GM12878 (cell line): ENCODE measurements at regions not wholly inside any gene's neighbourhood (a gene's known extent, or its start where the extent isn't known, plus 50 kb on each side); places are given as distances from the start of the nearest gene placed in this dataset.

ENCODE experiments used
- ATAC-seq: fragments of 200-7000 bp; cut with Tn5 transposase; 3 replicates; pipeline ENCODE4 v1.9.1; 2020; ENCODE audit warnings: mild to moderate bottlenecking, moderate library complexity
- BruUV-seq: library from RNA; stranded (reverse); fragments of 400-500 nt; replicated peaks from 2 replicates; lab custom pipeline; 2021; lab: Mats Ljungman, UMichigan
- CTCF ChIA-PET: fragments of 300-600 bp; sonication (Branson Sonifier 250); formaldehyde crosslinking; extraction: SDS; loops from one replicate; lab custom pipeline; 2021; ENCODE audit warnings: inconsistent platforms; lab: Yijun Ruan, JAX
- POLR2A ChIA-PET: fragments of 350-600 bp; formaldehyde crosslinking; extraction: SDS; loops from one replicate; lab custom pipeline; 2021; ENCODE audit warnings: inconsistent platforms; lab: Charles Lee
- RAD21 ChIA-PET: fragments of 300-600 bp; sonication (Branson Sonifier 250); formaldehyde crosslinking; loops from one replicate; lab custom pipeline; 2023; ENCODE audit warnings: antibody characterized with exemption; ENCODE audit not compliant: unreplicated experiment; lab: Charles Lee
- SMC1A ChIA-PET: fragments of 300-600 bp; sonication (Branson Sonifier 250); formaldehyde crosslinking; loops from one replicate; lab custom pipeline; 2023; ENCODE audit not compliant: unreplicated experiment, uncharacterized antibody; lab: Charles Lee
- DNase-seq: peaks from one replicate; pipeline ENCODE4 v3.0.0-alpha.2; 2011; ENCODE audit warnings: low read depth, low spot score
- FAIRE-seq: peaks from 3 replicates; lab custom pipeline; 2011; peaks lifted over from hg19 to GRCh38; lab: Jason Lieb, UNC
- H2AFZ ChIP-seq: 2 replicates; pipeline ENCODE4 v1.6.0; 2011; ENCODE audit warnings: low read depth, low read length, control low read depth; ENCODE audit not compliant: control insufficient read depth
- H3K27ac ChIP-seq: 2 replicates; pipeline ENCODE4 v1.5.1; 2011; ENCODE audit warnings: control low read depth; ENCODE audit not compliant: control insufficient read depth, insufficient read depth
- H3K27me3 ChIP-seq, 2 experiments: replicated peaks in 1 of 2; 2 replicates each; pipeline versions ENCODE4 v1.6.0 to v1.6.1; 2011; ENCODE audit warnings: low read length in 1 of 2; ENCODE audit not compliant: control insufficient read depth in 2 of 2, insufficient read depth in 2 of 2
- H3K36me3 ChIP-seq, 2 experiments: 2 replicates each; pipeline ENCODE4 v1.5.1; 2011; ENCODE audit warnings: low read length in 1 of 2; ENCODE audit not compliant: control insufficient read depth in 2 of 2, insufficient read depth in 2 of 2
- H3K4me1 ChIP-seq: 2 replicates; pipeline ENCODE4 v1.6.1; 2011; ENCODE audit warnings: mild to moderate bottlenecking, low read length, moderate library complexity, mixed read lengths; ENCODE audit not compliant: control insufficient read depth, insufficient read depth
- H3K4me2 ChIP-seq: 2 replicates; pipeline ENCODE4 v1.6.0; 2011; ENCODE audit warnings: control low read depth; ENCODE audit not compliant: control insufficient read depth, insufficient read depth
- H3K4me3 ChIP-seq: fragments of 200-600 bp; sonication (generic); 2 replicates; pipeline ENCODE4 v1.5.1; 2016
- H3K79me2 ChIP-seq: 2 replicates; pipeline ENCODE4 v1.6.0; 2011; ENCODE audit warnings: low read length; ENCODE audit not compliant: control insufficient read depth, insufficient read depth
- H3K9ac ChIP-seq: 2 replicates; pipeline ENCODE4 v1.8.0; 2011; ENCODE audit warnings: low read length, control low read depth, mixed read lengths; ENCODE audit not compliant: control insufficient read depth, insufficient read depth
- H3K9me3 ChIP-seq: replicated peaks from 3 replicates; pipeline ENCODE4 v1.5.1; 2011; ENCODE audit warnings: mild to moderate bottlenecking, low read length; ENCODE audit not compliant: control insufficient read depth, insufficient read depth
- H4K20me1 ChIP-seq: 2 replicates; pipeline ENCODE4 v1.6.0; 2011; ENCODE audit not compliant: control insufficient read depth, insufficient read depth
- ATF7 ChIP-seq: fragments of 450-650 bp; IDR thresholded peaks from 2 replicates; pipeline ENCODE4 v1.6.1; 2016; ENCODE audit warnings: low read depth, mild to moderate bottlenecking
- BCL11A ChIP-seq: IDR thresholded peaks from 2 replicates; pipeline ENCODE4 v1.6.1; 2011; ENCODE audit warnings: low read depth, low read length
- BHLHE40 ChIP-seq, 2 experiments: fragments of 450-650 bp in 1 of 2; IDR thresholded peaks; 2 replicates each; pipeline ENCODE4 v1.6.1; 2011 to 2017; ENCODE audit warnings: low read depth in 2 of 2, borderline replicate concordance in 1 of 2, improper control_type of control experiment in 1 of 2, low read length in 1 of 2, mild to moderate bottlenecking in 1 of 2
- CBFB ChIP-seq: IDR thresholded peaks from 2 replicates; pipeline ENCODE4 v1.6.1; 2016; ENCODE audit warnings: antibody characterized with exemption, low read depth
- CEBPZ ChIP-seq: fragments of 150-350 bp; IDR thresholded peaks from 2 replicates; pipeline ENCODE4 v1.6.1; 2016; ENCODE audit warnings: low read depth, low read length
- CHD1 ChIP-seq: IDR thresholded peaks from 2 replicates; pipeline ENCODE4 v1.6.1; 2012; ENCODE audit warnings: low read depth, low read length, improper control_type of control experiment
- HDAC6 ChIP-seq: fragments of 200-600 bp; sonication (generic); IDR thresholded peaks from one replicate; pipeline ENCODE4 v1.8.0; 2017; ENCODE audit warnings: antibody characterized with exemption; ENCODE audit not compliant: unreplicated experiment
- IKZF1 ChIP-seq: fragments of 450-650 bp; conservative IDR thresholded peaks from 2 replicates; pipeline ENCODE4 v1.6.1; 2017; ENCODE audit warnings: antibody characterized with exemption, mild to moderate bottlenecking
- IRF4 ChIP-seq: IDR thresholded peaks from 2 replicates; pipeline ENCODE4 v1.6.1; 2011; ENCODE audit warnings: low read depth, low read length
- NR2C1 ChIP-seq: fragments of 450-650 bp; IDR thresholded peaks from 2 replicates; pipeline ENCODE4 v1.6.1; 2017; ENCODE audit warnings: antibody characterized with exemption, mild to moderate bottlenecking, moderate library complexity
- RCOR1 ChIP-seq: conservative IDR thresholded peaks from 2 replicates; pipeline ENCODE4 v1.6.1; 2012; ENCODE audit warnings: low read depth, low read length, improper control_type of control experiment
- RELB ChIP-seq: fragments of 450-650 bp; IDR thresholded peaks from 2 replicates; pipeline ENCODE4 v1.6.1; 2017; ENCODE audit warnings: low read depth, mild to moderate bottlenecking, moderate library complexity
- SIN3A ChIP-seq: IDR thresholded peaks from 2 replicates; pipeline ENCODE4 v1.6.1; 2012; ENCODE audit warnings: low read depth, low read length, improper control_type of control experiment
- SMAD1 ChIP-seq: fragments of 450-650 bp; IDR thresholded peaks from 2 replicates; pipeline ENCODE4 v1.6.1; 2018; ENCODE audit warnings: mild to moderate bottlenecking, low read depth; ENCODE audit not compliant: partially characterized antibody
- SREBF2 ChIP-seq: IDR thresholded peaks from 2 replicates; pipeline ENCODE4 v1.6.1; 2012; ENCODE audit warnings: mild to moderate bottlenecking, low read length
- ZBTB33 ChIP-seq: fragments of 450-650 bp; IDR thresholded peaks from 2 replicates; pipeline ENCODE4 v1.6.1; 2017; ENCODE audit warnings: mild to moderate bottlenecking
- ZNF622 ChIP-seq: fragments of 450-650 bp; IDR thresholded peaks from 2 replicates; pipeline ENCODE4 v1.6.1; 2017; ENCODE audit warnings: mild to moderate bottlenecking, inconsistent platforms
- WGBS: methylation state at CpG from one replicate; pipeline ENCODE4 v1.1.6; 2016; ENCODE audit warnings: low lambda C conversion rate; ENCODE audit not compliant: insufficient replicate concordance, insufficient coverage; ENCODE audit errors: missing lambda C conversion rate; 5-methylcytosine and 5-hydroxymethylcytosine counted together
- in situ Hi-C: fragments of 300-500 bp; cut with MboI; formaldehyde crosslinking; loops from 9 replicates; pipeline ENCODE4 v1.14.3; 2018; ENCODE audit warnings: mixed read lengths
- intact Hi-C: fragments of 100-400 bp; cut with micrococcal nuclease; formaldehyde crosslinking; loops from one replicate; pipeline ENCODE4 v1.14.2; 2022; ENCODE audit not compliant: unreplicated experiment

- intact Hi-C loops, result no loop called here
- BruUV-seq, result no TSS peak
- FAIRE-seq, result no peak
- in situ Hi-C loops, result no loop called here
- RAD21 ChIA-PET, result no interaction called here
- Histone ChIP-seq H3K27me3 (no peaks in the 10 kb centered on the region), H3K9ac (no peak overlapping the region), H2AFZ (no peak overlapping the region), H3K4me3 (no peak overlapping the region), H3K27ac (no peak overlapping the region), H4K20me1 (no peaks in the 10 kb centered on the region), H3K4me2 (no peak overlapping the region), H3K4me1 (no peaks in the 10 kb centered on the region), H3K36me3 (no peaks in the 10 kb centered on the region), H3K9me3 (no peaks in the 10 kb centered on the region), H3K79me2 (no peaks in the 10 kb centered on the region)
- no peak for DNase-seq
- no peak for TF ChIP-seq ZBTB33
- no peak for TF ChIP-seq NR2C1
- TF ChIP-seq BCL11A, result no peak
- TF ChIP-seq SMAD1, result no peak
- TF ChIP-seq CHD1, result no peak
- TF ChIP-seq SREBF2, result no peak
- no peak for TF ChIP-seq CBFB
- TF ChIP-seq BHLHE40 (IDR thresholded peaks at IDR 0.05; ENCODE audit: borderline replicate concordance in 1 of 2, low read depth in 2 of 2, low read length in 1 of 2), result no peak
- no peak for TF ChIP-seq RELB
- TF ChIP-seq HDAC6, result no peak
- TF ChIP-seq RCOR1, result no peak
- no peak for TF ChIP-seq IRF4
- TF ChIP-seq CEBPZ, result no peak
- TF ChIP-seq IKZF1, result no peak
- TF ChIP-seq ATF7, result no peak
- no peak for TF ChIP-seq ZNF622
- TF ChIP-seq SIN3A, result no peak
- ATAC-seq, result no peak
- WGBS, result 0% methylated on average over 1 of the region's 1 CpG
- POLR2A ChIA-PET, result no interaction called here
- SMC1A ChIA-PET, result no interaction called here
- CTCF ChIA-PET, result no interaction called here
Measured at GRCh38 chr5:16245956-16246355, 66.4 kb upstream of the MARCHF11 start.
